ENCODE measurements at regions not wholly inside any gene's neighbourhood (a gene's known extent, or its start where the extent isn't known, plus 50 kb on each side); places are given as distances from the start of the nearest gene placed in this dataset.

- no peak overlapping the region for H3K4me3 ChIP-seq (ENCODE audit: low read depth in 1 of 5, low read length in 5 of 5)
- no peaks in the 10 kb centered on the region for H3K36me3 ChIP-seq (ENCODE audit: control insufficient read depth in 5 of 5, insufficient read depth in 5 of 5, low read length in 5 of 5)
- H3K9me3 ChIP-seq (ENCODE audit: control insufficient read depth in 5 of 5, low read length in 5 of 5) = peaks cover 0 to 10% (median 6%) of the 10 kb centered on the region in 5 donors
- no peak overlapping the region for H3K9ac ChIP-seq (ENCODE audit: low read length in 5 of 5)
- no peaks in the 10 kb centered on the region for H3K4me1 ChIP-seq (ENCODE audit: control insufficient read depth in 5 of 5, insufficient read depth in 5 of 5, low read length in 5 of 5)
- no peaks in the 10 kb centered on the region for H3K27me3 ChIP-seq (ENCODE audit: control insufficient read depth in 5 of 5, insufficient read depth in 4 of 5, low read length in 5 of 5)
- no peak overlapping the region for H3K27ac ChIP-seq (ENCODE audit: low read depth, low read length)
Measured at GRCh38 chr14:99100497-99101270, 171.3 kb downstream of the BCL11B start.

GRCh38 chr14:99101855-99102461 lies 170.0 kb downstream of the BCL11B start:
- Histone ChIP-seq H3K27me3 (ENCODE audit: control insufficient read depth in 5 of 5, insufficient read depth in 4 of 5, low read length in 5 of 5) (no peaks in the 10 kb centered on the region), H3K4me1 (ENCODE audit: control insufficient read depth in 5 of 5, insufficient read depth in 5 of 5, low read length in 5 of 5) (no peaks in the 10 kb centered on the region), H3K36me3 (ENCODE audit: control insufficient read depth in 5 of 5, insufficient read depth in 5 of 5, low read length in 5 of 5) (no peaks in the 10 kb centered on the region), H3K4me3 (ENCODE audit: low read depth in 1 of 5, low read length in 5 of 5) (no peak overlapping the region), H3K9ac (ENCODE audit: low read length in 5 of 5) (no peak overlapping the region), H3K27ac (ENCODE audit: low read depth, low read length) (no peak overlapping the region), H3K9me3 (ENCODE audit: control insufficient read depth in 5 of 5, low read length in 5 of 5) (peaks cover 0 to 13% (median 7%) of the 10 kb centered on the region in 5 donors)

GRCh38 chr14:99116741-99117295 lies 155.2 kb downstream of the BCL11B start:
- H3K27ac ChIP-seq (ENCODE audit: low read depth, low read length) = no peak overlapping the region
- H3K4me3 ChIP-seq (ENCODE audit: low read depth in 1 of 5, low read length in 5 of 5) = no peak overlapping the region
- H3K36me3 ChIP-seq (ENCODE audit: control insufficient read depth in 5 of 5, insufficient read depth in 5 of 5, low read length in 5 of 5) = no peaks in the 10 kb centered on the region
- H3K9ac ChIP-seq (ENCODE audit: low read length in 5 of 5) = no peak overlapping the region
- H3K4me1 ChIP-seq (ENCODE audit: control insufficient read depth in 5 of 5, insufficient read depth in 5 of 5, low read length in 5 of 5) = no peaks in the 10 kb centered on the region
- H3K27me3 ChIP-seq (ENCODE audit: control insufficient read depth in 5 of 5, insufficient read depth in 4 of 5, low read length in 5 of 5) = peaks cover 16 to 41% (median 30%) of the 10 kb centered on the region in 5 donors
- H3K9me3 ChIP-seq (ENCODE audit: control insufficient read depth in 5 of 5, low read length in 5 of 5) = peaks cover 0 to 7% (median 0%) of the 10 kb centered on the region in 5 donors

DNA sequence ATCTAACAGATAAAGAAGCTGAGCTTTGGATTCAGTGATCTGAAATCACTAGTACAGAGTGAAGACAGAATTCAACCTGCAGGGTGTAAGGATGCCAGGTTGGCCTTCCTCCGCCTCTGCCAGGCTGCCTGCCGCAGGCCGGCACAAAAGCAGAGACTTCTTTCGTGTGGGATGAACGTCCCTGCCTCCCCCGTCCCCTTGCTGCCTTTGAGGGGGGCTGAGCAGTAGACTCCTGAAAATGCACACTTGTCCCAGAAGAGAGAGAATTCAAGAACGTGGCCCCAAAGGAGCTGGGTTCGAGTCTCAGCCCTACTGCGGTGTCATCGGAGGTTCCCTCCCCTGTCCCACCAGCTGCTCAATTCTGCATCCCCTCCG lies 154.3 kb downstream of the BCL11B start:
- Histone ChIP-seq H3K4me1 (ENCODE audit: control insufficient read depth in 5 of 5, insufficient read depth in 5 of 5, low read length in 5 of 5) (no peaks in the 10 kb centered on the region), H3K36me3 (ENCODE audit: control insufficient read depth in 5 of 5, insufficient read depth in 5 of 5, low read length in 5 of 5) (no peaks in the 10 kb centered on the region), H3K27ac (ENCODE audit: low read depth, low read length) (no peak overlapping the region), H3K4me3 (ENCODE audit: low read depth in 1 of 5, low read length in 5 of 5) (no peak overlapping the region), H3K9me3 (ENCODE audit: control insufficient read depth in 5 of 5, low read length in 5 of 5) (peaks cover 0 to 4% (median 0%) of the 10 kb centered on the region in 5 donors), H3K9ac (ENCODE audit: low read length in 5 of 5) (no peak overlapping the region), H3K27me3 (ENCODE audit: control insufficient read depth in 5 of 5, insufficient read depth in 4 of 5, low read length in 5 of 5) (peaks cover 16 to 41% (median 35%) of the 10 kb centered on the region in 5 donors)

GRCh38 chr14:99118046-99118721 lies 153.8 kb downstream of the BCL11B start:
- Histone ChIP-seq H3K9me3 (ENCODE audit: control insufficient read depth in 5 of 5, low read length in 5 of 5) (peaks cover 0 to 2% (median 0%) of the 10 kb centered on the region in 5 donors), H3K27ac (ENCODE audit: low read depth, low read length) (no peak overlapping the region), H3K4me3 (ENCODE audit: low read depth in 1 of 5, low read length in 5 of 5) (no peak overlapping the region), H3K9ac (ENCODE audit: low read length in 5 of 5) (no peak overlapping the region), H3K4me1 (ENCODE audit: control insufficient read depth in 5 of 5, insufficient read depth in 5 of 5, low read length in 5 of 5) (no peaks in the 10 kb centered on the region), H3K27me3 (ENCODE audit: control insufficient read depth in 5 of 5, insufficient read depth in 4 of 5, low read length in 5 of 5) (peaks cover 16 to 41% (median 35%) of the 10 kb centered on the region in 5 donors), H3K36me3 (ENCODE audit: control insufficient read depth in 5 of 5, insufficient read depth in 5 of 5, low read length in 5 of 5) (no peaks in the 10 kb centered on the region)

GRCh38 chr14:99118946-99119345 lies 153.1 kb downstream of the BCL11B start:
- Histone ChIP-seq H3K27ac (ENCODE audit: low read depth, low read length) (no peak overlapping the region), H3K9me3 (ENCODE audit: control insufficient read depth in 5 of 5, low read length in 5 of 5) (peaks cover 0 to 2% (median 0%) of the 10 kb centered on the region in 5 donors), H3K4me1 (ENCODE audit: control insufficient read depth in 5 of 5, insufficient read depth in 5 of 5, low read length in 5 of 5) (no peaks in the 10 kb centered on the region), H3K4me3 (ENCODE audit: low read depth in 1 of 5, low read length in 5 of 5) (no peak overlapping the region), H3K36me3 (ENCODE audit: control insufficient read depth in 5 of 5, insufficient read depth in 5 of 5, low read length in 5 of 5) (no peaks in the 10 kb centered on the region), H3K9ac (ENCODE audit: low read length in 5 of 5) (no peak overlapping the region), H3K27me3 (ENCODE audit: control insufficient read depth in 5 of 5, insufficient read depth in 4 of 5, low read length in 5 of 5) (peaks cover 16 to 41% (median 35%) of the 10 kb centered on the region in 5 donors)

Measured in subcutaneous abdominal adipose tissue (tissue), 5 donors.